Uterus (tissue), 2 donors: ENCODE measurements at regions not wholly inside any gene's neighbourhood (a gene's known extent, or its start where the extent isn't known, plus 50 kb on each side); places are given as distances from the start of the nearest gene placed in this dataset.

Source experiments
- POLR2A ChIP-seq, 2 donors: fragments of 450-650 bp; IDR thresholded peaks; one replicate each; pipeline ENCODE4 v1.6.1; 2016; ENCODE audit warnings: antibody characterized with exemption in 2 of 2, mild to moderate bottlenecking in 1 of 2, moderate library complexity in 1 of 2
- TF ChIP-seq, protein P1 (sequence below), 4 experiments: fragments of 200-600 bp in 2 of 4; fragments of 450-650 bp in 2 of 4; sonication (generic) in 2 of 4; IDR thresholded peaks; one replicate each; pipeline ENCODE4 v1.5.1; 2016 to 2019; ENCODE audit warnings: antibody characterized with exemption in 4 of 4, mild to moderate bottlenecking in 2 of 4, moderate library complexity in 1 of 4

- TF ChIP-seq, protein P1, sequence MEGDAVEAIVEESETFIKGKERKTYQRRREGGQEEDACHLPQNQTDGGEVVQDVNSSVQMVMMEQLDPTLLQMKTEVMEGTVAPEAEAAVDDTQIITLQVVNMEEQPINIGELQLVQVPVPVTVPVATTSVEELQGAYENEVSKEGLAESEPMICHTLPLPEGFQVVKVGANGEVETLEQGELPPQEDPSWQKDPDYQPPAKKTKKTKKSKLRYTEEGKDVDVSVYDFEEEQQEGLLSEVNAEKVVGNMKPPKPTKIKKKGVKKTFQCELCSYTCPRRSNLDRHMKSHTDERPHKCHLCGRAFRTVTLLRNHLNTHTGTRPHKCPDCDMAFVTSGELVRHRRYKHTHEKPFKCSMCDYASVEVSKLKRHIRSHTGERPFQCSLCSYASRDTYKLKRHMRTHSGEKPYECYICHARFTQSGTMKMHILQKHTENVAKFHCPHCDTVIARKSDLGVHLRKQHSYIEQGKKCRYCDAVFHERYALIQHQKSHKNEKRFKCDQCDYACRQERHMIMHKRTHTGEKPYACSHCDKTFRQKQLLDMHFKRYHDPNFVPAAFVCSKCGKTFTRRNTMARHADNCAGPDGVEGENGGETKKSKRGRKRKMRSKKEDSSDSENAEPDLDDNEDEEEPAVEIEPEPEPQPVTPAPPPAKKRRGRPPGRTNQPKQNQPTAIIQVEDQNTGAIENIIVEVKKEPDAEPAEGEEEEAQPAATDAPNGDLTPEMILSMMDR (IDR thresholded peaks at IDR 0.05): no peak
- TF ChIP-seq POLR2A (IDR thresholded peaks at IDR 0.05): no peak
Measured at GRCh38 chr18:49717617-49718016, 95.7 kb downstream of the ACAA2 start.
